HEK293T (cell line): ENCODE measurements at regions not wholly inside any gene's neighbourhood (a gene's known extent, or its start where the extent isn't known, plus 50 kb on each side); places are given as distances from the start of the nearest gene placed in this dataset.

ENCODE experiments used
- CTCF ChIA-PET: fragments of 350-600 bp; formaldehyde crosslinking; extraction: SDS; loops from one replicate; lab custom pipeline; 2021; ENCODE audit warnings: antibody characterized with exemption, inconsistent platforms; lab: Yijun Ruan, JAX
- POLR2A ChIA-PET: fragments of 350-600 bp; formaldehyde crosslinking; extraction: SDS; loops from one replicate; lab custom pipeline; 2020; ENCODE audit warnings: antibody characterized with exemption, inconsistent platforms; lab: Yijun Ruan, JAX
- DNase-seq: peaks from one replicate; pipeline ENCODE4 v3.0.0; 2012; ENCODE audit warnings: mixed read lengths; ENCODE audit errors: extremely low spot score
- ARNT ChIP-seq: fragments of 450-650 bp; IDR thresholded peaks from 2 replicates; pipeline ENCODE4 v1.6.1; 2017; ENCODE audit warnings: mild to moderate bottlenecking
- BHLHE40 ChIP-seq: fragments of 450-650 bp; IDR thresholded peaks from 2 replicates; pipeline ENCODE4 v1.6.1; 2016; ENCODE audit warnings: mild to moderate bottlenecking, moderate library complexity, borderline replicate concordance
- CTBP1 ChIP-seq: fragments of 450-650 bp; IDR thresholded peaks from 2 replicates; pipeline ENCODE4 v1.6.1; 2016; ENCODE audit warnings: borderline replicate concordance
- ELF4 ChIP-seq: fragments of 450-650 bp; IDR thresholded peaks from 2 replicates; pipeline ENCODE4 v1.6.1; 2017; ENCODE audit warnings: antibody characterized with exemption
- FOXA1 ChIP-seq: fragments of 450-650 bp; IDR thresholded peaks from 2 replicates; pipeline ENCODE4 v1.6.1; 2016; ENCODE audit warnings: mild to moderate bottlenecking
- FOXK2 ChIP-seq: fragments of 450-650 bp; IDR thresholded peaks from 2 replicates; pipeline ENCODE4 v1.6.1; 2016; ENCODE audit warnings: mild to moderate bottlenecking
- FOXM1 ChIP-seq: fragments of 450-650 bp; IDR thresholded peaks from 2 replicates; pipeline ENCODE4 v1.6.1; 2017; ENCODE audit warnings: mild to moderate bottlenecking, borderline replicate concordance
- HDGF ChIP-seq: fragments of 450-650 bp; IDR thresholded peaks from 2 replicates; pipeline ENCODE4 v1.6.1; 2017; ENCODE audit warnings: antibody characterized with exemption, borderline replicate concordance
- L3MBTL2 ChIP-seq: fragments of 450-650 bp; conservative IDR thresholded peaks from 2 replicates; pipeline ENCODE4 v1.6.1; 2016; ENCODE audit warnings: mild to moderate bottlenecking
- LEF1 ChIP-seq: fragments of 450-650 bp; IDR thresholded peaks from 2 replicates; pipeline ENCODE4 v1.6.1; 2017; ENCODE audit warnings: mild to moderate bottlenecking, borderline replicate concordance
- NFRKB ChIP-seq: fragments of 450-650 bp; IDR thresholded peaks from 2 replicates; pipeline ENCODE4 v1.6.1; 2016; ENCODE audit warnings: mild to moderate bottlenecking, moderate library complexity
- PKNOX1 ChIP-seq: fragments of 450-650 bp; IDR thresholded peaks from 2 replicates; pipeline ENCODE4 v1.6.1; 2016
- SP1 ChIP-seq: fragments of 450-650 bp; IDR thresholded peaks from 2 replicates; pipeline ENCODE4 v1.6.1; 2017
- SUZ12 ChIP-seq: fragments of 450-650 bp; IDR thresholded peaks from 2 replicates; pipeline ENCODE4 v1.6.1; 2016; ENCODE audit warnings: mild to moderate bottlenecking
- TARDBP ChIP-seq: fragments of 450-650 bp; IDR thresholded peaks from 2 replicates; pipeline ENCODE4 v1.6.1; 2016
- ZNF384 ChIP-seq: fragments of 450-650 bp; IDR thresholded peaks from 2 replicates; pipeline ENCODE4 v1.6.1; 2016

GRCh38 chr6:97524811-97525210, 241.8 kb upstream of the MMS22L start:
- CTCF ChIA-PET = no interaction called here
- TF ChIP-seq L3MBTL2 = no peak
- TF ChIP-seq SP1 = no peak
- TF ChIP-seq FOXM1 = no peak
- TF ChIP-seq CTBP1 = no peak
- TF ChIP-seq FOXK2 = no peak
- no peak for TF ChIP-seq ZNF384
- POLR2A ChIA-PET = no interaction called here
- DNase-seq = peak; percentile 13

GRCh38 chr6:97535800-97536199, 252.8 kb upstream of the MMS22L start:
- no peak for DNase-seq
- TF ChIP-seq LEF1 (no peak), ELF4 (no peak), ZNF384 (no peak), FOXM1 (no peak), FOXK2 (no peak), ARNT (no peak), NFRKB (no peak), SUZ12 (no peak), L3MBTL2 (no peak), SP1 (no peak), PKNOX1 (no peak), BHLHE40 (no peak)
- ChIA-PET CTCF (no interaction called here), POLR2A (no interaction called here)

- ChIA-PET CTCF (no interaction called here), POLR2A (no interaction called here)
- no peak for DNase-seq
- TF ChIP-seq LEF1 (no peak), FOXK2 (no peak), FOXM1 (no peak), CTBP1 (no peak), TARDBP (no peak), ARNT (no peak)
Measured at GRCh38 chr6:97548354-97548753, 265.3 kb upstream of the MMS22L start.

- no peak for TF ChIP-seq ZNF384
- no peak for TF ChIP-seq CTBP1
- TF ChIP-seq ARNT = no peak
- no peak for TF ChIP-seq TARDBP
- TF ChIP-seq FOXK2 = no peak
- TF ChIP-seq FOXM1 = no peak
- no peak for TF ChIP-seq HDGF
- TF ChIP-seq PKNOX1 = no peak
- no peak for TF ChIP-seq L3MBTL2
- TF ChIP-seq BHLHE40 = no peak
- no peak for TF ChIP-seq FOXA1
- no peak for TF ChIP-seq LEF1
Measured at GRCh38 chr6:97557355-97557754, 274.3 kb upstream of the MMS22L start.

GRCh38 chr6:97563529-97563928, 280.5 kb upstream of the MMS22L start:
- ChIA-PET POLR2A (no interaction called here), CTCF (no interaction called here)
- no peak for DNase-seq
- TF ChIP-seq FOXK2 (no peak), ZNF384 (no peak), BHLHE40 (no peak), NFRKB (no peak), SUZ12 (no peak), FOXA1 (no peak), SP1 (no peak), ARNT (no peak), L3MBTL2 (no peak), CTBP1 (no peak), LEF1 (no peak), ELF4 (no peak), PKNOX1 (no peak), TARDBP (no peak), FOXM1 (no peak), HDGF (no peak)

More at GRCh38 chr6:97557355-97557754, 274.3 kb upstream of the MMS22L start:
- ChIA-PET CTCF (no interaction called here), POLR2A (no interaction called here)
- no peak for DNase-seq

DNA sequence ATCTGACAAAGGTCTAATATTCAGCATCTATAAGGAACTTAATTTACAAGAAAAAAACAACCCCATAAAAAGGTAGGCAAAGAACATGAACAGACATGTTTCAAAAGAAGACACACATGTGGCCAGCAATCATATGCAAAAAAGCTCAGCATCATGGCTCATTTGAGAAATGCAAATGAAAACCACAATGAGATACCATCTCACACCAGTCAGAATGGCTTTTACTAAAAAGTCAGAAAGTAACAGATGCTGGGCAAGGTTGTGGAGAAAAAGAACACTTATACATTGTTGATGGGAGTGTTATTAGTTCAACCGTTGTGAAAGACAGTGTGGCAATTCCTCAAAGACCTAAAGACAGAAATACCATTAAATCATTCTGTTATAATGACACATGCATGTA, 289.9 kb upstream of the MMS22L start:
- DNase-seq = no peak
- ChIA-PET POLR2A (no interaction called here), CTCF (no interaction called here)
- no peak for TF ChIP-seq CTBP1
- no peak for TF ChIP-seq L3MBTL2
- no peak for TF ChIP-seq ARNT
- no peak for TF ChIP-seq SP1
- no peak for TF ChIP-seq ELF4
- no peak for TF ChIP-seq BHLHE40
- no peak for TF ChIP-seq HDGF
- no peak for TF ChIP-seq SUZ12
- no peak for TF ChIP-seq LEF1
- TF ChIP-seq NFRKB = no peak
- TF ChIP-seq ZNF384 = no peak
- no peak for TF ChIP-seq FOXM1
- TF ChIP-seq PKNOX1 = no peak
- TF ChIP-seq FOXA1 = no peak
- no peak for TF ChIP-seq FOXK2
